Vagina (tissue), 2 donors: ENCODE measurements at regions not wholly inside any gene's neighbourhood (a gene's known extent, or its start where the extent isn't known, plus 50 kb on each side); places are given as distances from the start of the nearest gene placed in this dataset.

Experiments used
- DNase-seq, 2 donors: peaks; one replicate each; pipeline ENCODE4 v3.0.0-alpha.2; 2017; ENCODE audit errors: extremely low spot score in 2 of 2
- H3K27ac ChIP-seq: fragments of 200-600 bp; sonication (generic); one replicate; pipeline ENCODE4 v1.5.1; 2019
- H3K27me3 ChIP-seq: fragments of 200-600 bp; sonication (generic); one replicate; pipeline ENCODE4 v1.5.1; 2019
- H3K36me3 ChIP-seq, 2 donors: fragments of 200-600 bp; sonication (generic); one replicate each; pipeline ENCODE4 v1.5.1; 2017 to 2019
- H3K4me1 ChIP-seq: fragments of 200-600 bp; sonication (generic); one replicate; pipeline ENCODE4 v1.5.1; 2019
- H3K4me3 ChIP-seq, 2 donors: fragments of 200-600 bp; sonication (generic); 1 replicate in 1 of 2; 2 replicates in 1 of 2; pipeline ENCODE4 v1.5.1; 2016 to 2019
- H3K9me3 ChIP-seq: fragments of 200-600 bp; sonication (generic); one replicate; pipeline ENCODE4 v1.5.1; 2019
- POLR2A ChIP-seq, 2 donors: fragments of 450-650 bp; IDR thresholded peaks; one replicate each; pipeline ENCODE4 v1.6.1; 2017; ENCODE audit warnings: antibody characterized with exemption in 2 of 2, mild to moderate bottlenecking in 2 of 2, moderate library complexity in 2 of 2
- POLR2AphosphoS5 ChIP-seq, 2 donors: sonication (generic); formaldehyde crosslinking; IDR thresholded peaks; one replicate each; pipeline ENCODE4 v1.9.0; 2017; ENCODE audit warnings: antibody characterized with exemption in 2 of 2, mild to moderate bottlenecking in 2 of 2, low read depth in 1 of 2; ENCODE audit not compliant: insufficient read depth in 1 of 2
- intact Hi-C: fragments of 100-400 bp; cut with DNase I; formaldehyde crosslinking; loops from one replicate; pipeline ENCODE4 v1.15.1; 2023
- TF ChIP-seq, protein P1 (sequence below), 3 experiments: fragments of 450-650 bp in 2 of 3; fragments of 200-600 bp in 1 of 3; sonication (generic) in 1 of 3; IDR thresholded peaks; one replicate each; pipeline ENCODE4 v1.5.1; 2017 to 2019; ENCODE audit warnings: antibody characterized with exemption in 3 of 3, mild to moderate bottlenecking in 2 of 3, moderate library complexity in 2 of 3

GRCh38 chr20:40760399-40760798 lies 71.4 kb upstream of the MAFB start:
- no peak for DNase-seq
- no peaks in the 10 kb centered on the region for H3K27me3 ChIP-seq
- TF ChIP-seq, protein P1, sequence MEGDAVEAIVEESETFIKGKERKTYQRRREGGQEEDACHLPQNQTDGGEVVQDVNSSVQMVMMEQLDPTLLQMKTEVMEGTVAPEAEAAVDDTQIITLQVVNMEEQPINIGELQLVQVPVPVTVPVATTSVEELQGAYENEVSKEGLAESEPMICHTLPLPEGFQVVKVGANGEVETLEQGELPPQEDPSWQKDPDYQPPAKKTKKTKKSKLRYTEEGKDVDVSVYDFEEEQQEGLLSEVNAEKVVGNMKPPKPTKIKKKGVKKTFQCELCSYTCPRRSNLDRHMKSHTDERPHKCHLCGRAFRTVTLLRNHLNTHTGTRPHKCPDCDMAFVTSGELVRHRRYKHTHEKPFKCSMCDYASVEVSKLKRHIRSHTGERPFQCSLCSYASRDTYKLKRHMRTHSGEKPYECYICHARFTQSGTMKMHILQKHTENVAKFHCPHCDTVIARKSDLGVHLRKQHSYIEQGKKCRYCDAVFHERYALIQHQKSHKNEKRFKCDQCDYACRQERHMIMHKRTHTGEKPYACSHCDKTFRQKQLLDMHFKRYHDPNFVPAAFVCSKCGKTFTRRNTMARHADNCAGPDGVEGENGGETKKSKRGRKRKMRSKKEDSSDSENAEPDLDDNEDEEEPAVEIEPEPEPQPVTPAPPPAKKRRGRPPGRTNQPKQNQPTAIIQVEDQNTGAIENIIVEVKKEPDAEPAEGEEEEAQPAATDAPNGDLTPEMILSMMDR (IDR thresholded peaks at IDR 0.05), result no peak
- no peak for TF ChIP-seq POLR2AphosphoS5 (IDR thresholded peaks at IDR 0.05; ENCODE audit: insufficient read depth in 1 of 2, low read depth in 1 of 2)
- no peak for TF ChIP-seq POLR2A (IDR thresholded peaks at IDR 0.05)
- H3K4me1 ChIP-seq, result peaks cover 9% of the 10 kb centered on the region
- no peak overlapping the region for H3K27ac ChIP-seq
- no peaks in the 10 kb centered on the region for H3K36me3 ChIP-seq
- no peaks in the 10 kb centered on the region for H3K9me3 ChIP-seq
- H3K4me3 ChIP-seq, result no peak overlapping the region
- intact Hi-C loops, result no loop called here

GRCh38 chr20:40763646-40764295 lies 74.7 kb upstream of the MAFB start:
- no peak for TF ChIP-seq POLR2AphosphoS5 (IDR thresholded peaks at IDR 0.05; ENCODE audit: insufficient read depth in 1 of 2, low read depth in 1 of 2)
- TF ChIP-seq, protein P1 (IDR thresholded peaks at IDR 0.05), result no peak
- TF ChIP-seq POLR2A (IDR thresholded peaks at IDR 0.05), result no peak
- no peaks in the 10 kb centered on the region for H3K36me3 ChIP-seq
- peaks cover 9% of the 10 kb centered on the region for H3K4me1 ChIP-seq
- H3K9me3 ChIP-seq, result no peaks in the 10 kb centered on the region
- no peak for DNase-seq
- intact Hi-C loops, result no loop called here
- no peak overlapping the region for H3K4me3 ChIP-seq
- no peaks in the 10 kb centered on the region for H3K27me3 ChIP-seq
- H3K27ac ChIP-seq, result no peak overlapping the region

DNA sequence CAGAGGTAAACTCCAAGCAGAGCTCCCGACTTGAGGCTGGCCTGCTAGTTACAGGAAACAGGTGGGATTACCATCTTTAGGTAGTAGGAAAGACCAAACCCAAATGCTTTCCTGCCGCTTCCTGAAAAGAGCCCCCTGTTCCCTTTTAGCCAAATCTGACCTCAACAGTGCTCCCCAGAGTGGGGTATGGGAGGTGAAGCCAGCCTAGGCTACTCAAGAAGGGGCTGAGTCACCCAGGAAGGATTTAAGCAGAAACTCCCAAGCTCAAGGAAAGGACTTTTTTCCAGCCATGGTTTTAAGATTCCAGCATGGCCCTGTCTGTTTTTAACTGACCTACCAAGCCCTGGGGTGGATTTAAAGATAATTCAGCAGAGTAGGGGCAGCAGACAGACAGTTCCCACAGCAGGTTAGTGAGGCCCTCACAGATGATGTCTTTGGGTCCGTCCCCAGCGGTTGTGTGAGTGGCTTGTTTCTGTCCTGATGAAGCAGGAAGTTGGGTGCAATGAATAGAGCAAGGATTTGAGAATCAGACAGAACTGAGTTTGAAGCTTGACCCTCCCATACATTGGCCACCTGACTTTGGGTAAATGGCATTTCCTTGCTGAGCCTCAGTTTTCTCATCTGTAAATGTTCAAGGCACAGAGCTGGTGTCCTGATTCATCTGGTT lies 76.9 kb upstream of the MAFB start:
- H3K27me3 ChIP-seq, result no peaks in the 10 kb centered on the region
- no peaks in the 10 kb centered on the region for H3K36me3 ChIP-seq
- no peaks in the 10 kb centered on the region for H3K9me3 ChIP-seq
- no peak overlapping the region for H3K27ac ChIP-seq
- TF ChIP-seq POLR2A (IDR thresholded peaks at IDR 0.05) (no peak), POLR2AphosphoS5 (IDR thresholded peaks at IDR 0.05; ENCODE audit: insufficient read depth in 1 of 2, low read depth in 1 of 2) (no peak)
- TF ChIP-seq, protein P1 (IDR thresholded peaks at IDR 0.05), result no peak
- H3K4me3 ChIP-seq, result no peak overlapping the region
- DNase-seq, result no peak
- peaks cover 9% of the 10 kb centered on the region for H3K4me1 ChIP-seq
- intact Hi-C loops, result no loop called here

DNA sequence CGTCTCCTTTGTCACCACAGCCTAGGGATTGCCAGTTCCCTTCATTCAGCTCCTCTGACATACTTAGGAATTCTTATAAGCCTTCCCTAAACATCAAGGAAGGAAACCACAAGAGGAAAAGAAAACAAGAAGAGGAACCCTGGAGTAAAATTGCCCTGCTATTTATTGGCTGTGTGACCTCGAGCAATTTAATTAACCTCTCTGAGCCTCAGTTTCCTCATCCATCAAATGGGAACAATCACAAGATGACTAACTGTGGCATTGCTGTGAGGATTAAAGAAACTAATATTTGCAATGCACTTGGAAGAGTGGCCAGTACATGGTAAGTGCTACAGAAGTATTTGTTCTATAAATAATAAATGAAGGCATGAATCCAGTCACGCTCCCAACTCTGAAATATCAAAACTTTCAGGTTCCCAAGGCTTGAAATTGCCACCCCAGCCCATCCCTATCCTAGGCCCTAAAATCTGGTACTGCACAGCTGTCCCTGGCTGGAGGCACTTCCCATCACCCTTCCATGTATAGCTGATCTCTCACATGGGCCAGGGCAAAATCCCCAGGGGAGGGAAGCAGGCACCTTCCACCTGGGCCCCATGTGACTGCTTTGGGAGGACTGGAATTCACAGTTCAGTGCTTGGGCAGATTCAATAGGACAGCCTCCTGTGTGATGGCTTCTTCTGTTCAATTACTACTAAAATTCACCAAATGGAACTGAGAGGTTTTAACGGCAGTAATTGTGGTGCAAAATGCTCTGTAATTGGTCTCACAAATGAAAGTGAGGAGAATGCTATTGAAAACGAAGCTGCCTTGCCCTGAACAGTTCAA lies 78.0 kb upstream of the MAFB start:
- H3K27ac ChIP-seq, result no peak overlapping the region
- H3K27me3 ChIP-seq, result no peaks in the 10 kb centered on the region
- DNase-seq, result no peak

More for the DNA sequence above, 78.0 kb upstream of the MAFB start:
- intact Hi-C loops, result no loop called here
- TF ChIP-seq POLR2AphosphoS5 (IDR thresholded peaks at IDR 0.05; ENCODE audit: insufficient read depth in 1 of 2, low read depth in 1 of 2) (no peak), POLR2A (IDR thresholded peaks at IDR 0.05) (no peak)
- TF ChIP-seq, protein P1 (IDR thresholded peaks at IDR 0.05), result no peak
- H3K9me3 ChIP-seq, result no peaks in the 10 kb centered on the region
- H3K4me1 ChIP-seq, result peaks cover 9% of the 10 kb centered on the region
- no peaks in the 10 kb centered on the region for H3K36me3 ChIP-seq
- H3K4me3 ChIP-seq, result no peak overlapping the region
